IMR-90 (cell line): ENCODE measurements at regions not wholly inside any gene's neighbourhood (a gene's known extent, or its start where the extent isn't known, plus 50 kb on each side); places are given as distances from the start of the nearest gene placed in this dataset.

Experiments
- ATAC-seq: fragments of 200-7000 bp; cut with Tn5 transposase; 2 replicates; pipeline ENCODE4 v1.9.1; 2020; ENCODE audit warnings: low read depth, mild to moderate bottlenecking, moderate library complexity
- BruUV-seq: library from RNA; stranded (reverse); fragments of 400-500 nt; replicated peaks from 2 replicates; lab custom pipeline; 2021; lab: Mats Ljungman, UMichigan
- CTCF ChIA-PET: fragments of 300-600 bp; formaldehyde crosslinking; extraction: SDS; loops from one replicate; lab custom pipeline; 2021; ENCODE audit warnings: antibody characterized with exemption; lab: Yijun Ruan, JAX
- POLR2A ChIA-PET: fragments of 300-600 bp; sonication (Branson Sonifier 250); formaldehyde crosslinking; loops from one replicate; lab custom pipeline; 2022; ENCODE audit warnings: antibody characterized with exemption; ENCODE audit not compliant: unreplicated experiment; lab: Charles Lee
- DNase-seq: peaks from one replicate; pipeline ENCODE4 v3.0.0; 2013
- H2AFZ ChIP-seq: replicated peaks from 2 replicates; pipeline ENCODE3; 2013; ENCODE audit warnings: low read length, mild to moderate bottlenecking; ENCODE audit not compliant: poor library complexity
- H2AK5ac ChIP-seq: 2 replicates; pipeline ENCODE4 v1.6.1; 2013; ENCODE audit warnings: low read depth, low read length, inconsistent platforms
- H2AK9ac ChIP-seq: replicated peaks from 2 replicates; pipeline ENCODE3; 2013; ENCODE audit warnings: mild to moderate bottlenecking, low read depth, low read length, moderate library complexity; ENCODE audit not compliant: poor library complexity
- H2BK120ac ChIP-seq: 2 replicates; pipeline ENCODE4 v1.6.1; 2013; ENCODE audit warnings: low read depth, low read length, inconsistent platforms
- H2BK15ac ChIP-seq: 3 replicates; pipeline ENCODE4 v1.6.1; 2013; ENCODE audit warnings: low read depth, low read length, inconsistent platforms
- H2BK20ac ChIP-seq: 2 replicates; pipeline ENCODE4 v1.6.1; 2013; ENCODE audit warnings: low read depth, mild to moderate bottlenecking, inconsistent platforms, low read length, moderate library complexity
- H2BK5ac ChIP-seq: 2 replicates; pipeline ENCODE4 v1.6.1; 2013; ENCODE audit warnings: mild to moderate bottlenecking, low read depth, low read length, inconsistent platforms; ENCODE audit not compliant: poor library complexity, severe bottlenecking
- H3K14ac ChIP-seq: replicated peaks from 2 replicates; pipeline ENCODE4 v1.6.1; 2013; ENCODE audit warnings: low read depth, low read length, inconsistent platforms
- H3K18ac ChIP-seq: 2 replicates; pipeline ENCODE4 v1.6.1; 2013; ENCODE audit warnings: low read depth, low read length, control low read depth
- H3K23ac ChIP-seq: 2 replicates; pipeline ENCODE4 v1.6.1; 2013; ENCODE audit warnings: low read depth, low read length, inconsistent platforms
- H3K27ac ChIP-seq: 2 replicates; pipeline ENCODE4 v1.5.1; 2013; ENCODE audit warnings: mild to moderate bottlenecking, control low read depth, low read length; ENCODE audit not compliant: insufficient read depth
- H3K27me3 ChIP-seq: 2 replicates; pipeline ENCODE4 v1.6.1; 2013; ENCODE audit warnings: low read length; ENCODE audit not compliant: control insufficient read depth, insufficient read depth
- H3K36me3 ChIP-seq: 2 replicates; pipeline ENCODE4 v1.6.1; 2013; ENCODE audit warnings: low read length, mixed read lengths; ENCODE audit not compliant: control insufficient read depth, insufficient read depth
- H3K4ac ChIP-seq: 2 replicates; pipeline ENCODE4 v1.6.1; 2013; ENCODE audit warnings: low read depth, low read length, inconsistent platforms
- H3K4me1 ChIP-seq: 2 replicates; pipeline ENCODE4 v1.6.1; 2013; ENCODE audit warnings: low read length, mixed read lengths; ENCODE audit not compliant: control insufficient read depth, insufficient read depth
- H3K4me2 ChIP-seq: 2 replicates; pipeline ENCODE4 v1.6.1; 2013; ENCODE audit warnings: low read depth, mild to moderate bottlenecking, control low read depth, low read length, moderate library complexity
- H3K4me3 ChIP-seq: 2 replicates; pipeline ENCODE4 v1.5.1; 2013; ENCODE audit warnings: low read depth, mild to moderate bottlenecking, control low read depth, low read length, moderate library complexity; ENCODE audit not compliant: insufficient read depth
- H3K56ac ChIP-seq: 2 replicates; pipeline ENCODE4 v1.6.1; 2013; ENCODE audit warnings: low read length, inconsistent platforms; ENCODE audit not compliant: insufficient read depth; ENCODE audit errors: extremely low read depth
- H3K79me1 ChIP-seq, 2 experiments: 2 replicates each; pipeline ENCODE4 v1.6.1; 2013; ENCODE audit warnings: low read length in 2 of 2, inconsistent platforms in 1 of 2, low read depth in 1 of 2
- H3K9ac ChIP-seq: 2 replicates; pipeline ENCODE4 v1.6.1; 2013; ENCODE audit warnings: low read depth, low read length, control low read depth
- H3K9me1 ChIP-seq: 2 replicates; pipeline ENCODE4 v1.6.1; 2013; ENCODE audit warnings: low read length, inconsistent platforms; ENCODE audit not compliant: insufficient read depth
- H3K9me3 ChIP-seq: 2 replicates; pipeline ENCODE4 v1.6.1; 2013; ENCODE audit warnings: low read length; ENCODE audit not compliant: control insufficient read depth, insufficient read depth
- H4K20me1 ChIP-seq: 2 replicates; pipeline ENCODE4 v1.6.1; 2013; ENCODE audit warnings: low read length, inconsistent platforms; ENCODE audit not compliant: insufficient read depth
- H4K5ac ChIP-seq: 2 replicates; pipeline ENCODE4 v1.6.1; 2013; ENCODE audit warnings: mild to moderate bottlenecking, low read depth, low read length, control low read depth
- H4K8ac ChIP-seq, 2 experiments: 2 replicates each; pipeline ENCODE4 v1.6.1; 2013; ENCODE audit warnings: low read depth in 2 of 2, low read length in 2 of 2, control low read depth in 1 of 2, inconsistent platforms in 1 of 2
- H4K91ac ChIP-seq: 2 replicates; pipeline ENCODE4 v1.6.1; 2013; ENCODE audit warnings: low read depth, low read length, inconsistent platforms; ENCODE audit not compliant: insufficient read depth
- CEBPB ChIP-seq: IDR thresholded peaks from 2 replicates; pipeline ENCODE4 v1.6.1; 2012; ENCODE audit warnings: low read depth, low read length, improper control_type of control experiment
- ELK1 ChIP-seq: fragments of 150-350 bp; IDR thresholded peaks from 2 replicates; pipeline ENCODE4 v1.6.1; 2016; ENCODE audit warnings: low read depth, mild to moderate bottlenecking, low read length, moderate library complexity, borderline replicate concordance
- MAZ ChIP-seq: IDR thresholded peaks from 2 replicates; pipeline ENCODE4 v1.6.1; 2012; ENCODE audit warnings: low read depth, mild to moderate bottlenecking, low read length, improper control_type of control experiment, moderate library complexity, borderline replicate concordance
- MXI1 ChIP-seq: IDR thresholded peaks from 2 replicates; pipeline ENCODE4 v1.6.1; 2012; ENCODE audit warnings: low read depth, mild to moderate bottlenecking, low read length, moderate library complexity, borderline replicate concordance
- NFE2L2 ChIP-seq: fragments of 150-350 bp; IDR thresholded peaks from 2 replicates; pipeline ENCODE4 v1.6.1; 2016; ENCODE audit warnings: low read depth, mild to moderate bottlenecking, low read length
- POLR2A ChIP-seq: IDR thresholded peaks from 2 replicates; pipeline ENCODE4 v1.6.1; 2012; ENCODE audit warnings: mild to moderate bottlenecking, low read depth, low read length
- RAD21 ChIP-seq: IDR thresholded peaks from 2 replicates; pipeline ENCODE4 v1.6.1; 2012; ENCODE audit warnings: low read length, improper control_type of control experiment
- RCOR1 ChIP-seq: IDR thresholded peaks from 2 replicates; pipeline ENCODE4 v1.6.1; 2012; ENCODE audit warnings: mild to moderate bottlenecking, low read length, improper control_type of control experiment; ENCODE audit not compliant: insufficient replicate concordance
- RFX5 ChIP-seq: IDR thresholded peaks from 2 replicates; pipeline ENCODE4 v1.8.0; 2012; ENCODE audit warnings: low read depth, mild to moderate bottlenecking, low read length, moderate library complexity
- WGBS, 2 experiments: methylation state at CpG; one replicate each; pipeline versions ENCODE4 v1.1.5 to v1.1.7; 2013; ENCODE audit warnings: missing lambda C conversion rate in 2 of 2; ENCODE audit not compliant: insufficient read length in 1 of 2; ENCODE audit errors: extremely low coverage in 2 of 2; 5-methylcytosine and 5-hydroxymethylcytosine counted together
- dilution Hi-C: fragments of 300-500 bp; cut with HindIII; formaldehyde crosslinking; loops from one replicate; pipeline ENCODE4 v1.14.3; 2018; ENCODE audit warnings: low sequenced_read_pairs; ENCODE audit not compliant: unreplicated experiment
- in situ Hi-C: fragments of 300-500 bp; cut with MboI; formaldehyde crosslinking; loops from 3 replicates; pipeline ENCODE4 v1.14.3; 2019; ENCODE audit warnings: low sequenced_read_pairs, inconsistent platforms, mixed read lengths
- intact Hi-C: fragments of 100-400 bp; cut with micrococcal nuclease; formaldehyde crosslinking; loops from 2 replicates; pipeline ENCODE4 v1.10.0; 2022
- TF ChIP-seq, protein P1 (sequence below): fragments of 150-350 bp; IDR thresholded peaks from 2 replicates; pipeline ENCODE4 v1.6.1; 2017; ENCODE audit warnings: mild to moderate bottlenecking, antibody characterized with exemption, low read length, low read depth
- TF ChIP-seq, protein P2 (sequence below): conservative IDR thresholded peaks from 2 replicates; pipeline ENCODE4 v1.5.1; 2012; ENCODE audit warnings: mild to moderate bottlenecking, low read depth, low read length, improper control_type of control experiment

- H3K79me1 ChIP-seq, result no peaks in the 10 kb centered on the region
- no peak overlapping the region for H3K27ac ChIP-seq
- H3K18ac ChIP-seq, result no peak overlapping the region
- H2AK5ac ChIP-seq, result no peak overlapping the region
- no peak overlapping the region for H2BK15ac ChIP-seq
- peaks cover 6% of the 10 kb centered on the region for H3K9me1 ChIP-seq
- ChIA-PET CTCF (interaction anchor here (0.6 to 0.9 kb wide), 2 partner anchors 8 to 1165 kb away, joined by 4 read pairs; no protein-coding TSS in a partner anchor), POLR2A (no interaction called here)
- no TSS peak for BruUV-seq
- in situ Hi-C loops (no loop called here), dilution Hi-C loops (no loop called here), intact Hi-C loops (no loop called here)
- no peak overlapping the region for H3K23ac ChIP-seq
- no peaks in the 10 kb centered on the region for H4K20me1 ChIP-seq
- DNase-seq (peak; percentile 47), ATAC-seq (peak; percentile 30; the same call in 1 of the 2 replicates)
- no peak overlapping the region for H2AK9ac ChIP-seq
- H2BK120ac ChIP-seq, result no peak overlapping the region
- no peak overlapping the region for H2BK20ac ChIP-seq
- WGBS, 2 experiments, result no CpG with 5 or more reads among the region's 3 CpGs
- no peak overlapping the region for H4K5ac ChIP-seq
- no peak for TF ChIP-seq RFX5
- TF ChIP-seq ELK1, result no peak
- no peak for TF ChIP-seq MAZ
- TF ChIP-seq NFE2L2, result no peak
- TF ChIP-seq, protein P1, sequence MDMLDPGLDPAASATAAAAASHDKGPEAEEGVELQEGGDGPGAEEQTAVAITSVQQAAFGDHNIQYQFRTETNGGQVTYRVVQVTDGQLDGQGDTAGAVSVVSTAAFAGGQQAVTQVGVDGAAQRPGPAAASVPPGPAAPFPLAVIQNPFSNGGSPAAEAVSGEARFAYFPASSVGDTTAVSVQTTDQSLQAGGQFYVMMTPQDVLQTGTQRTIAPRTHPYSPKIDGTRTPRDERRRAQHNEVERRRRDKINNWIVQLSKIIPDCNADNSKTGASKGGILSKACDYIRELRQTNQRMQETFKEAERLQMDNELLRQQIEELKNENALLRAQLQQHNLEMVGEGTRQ, result no peak
- no peak for TF ChIP-seq MXI1
- TF ChIP-seq RAD21, result no peak
- no peak for TF ChIP-seq RCOR1
- TF ChIP-seq CEBPB, result no peak
- TF ChIP-seq, protein P2, sequence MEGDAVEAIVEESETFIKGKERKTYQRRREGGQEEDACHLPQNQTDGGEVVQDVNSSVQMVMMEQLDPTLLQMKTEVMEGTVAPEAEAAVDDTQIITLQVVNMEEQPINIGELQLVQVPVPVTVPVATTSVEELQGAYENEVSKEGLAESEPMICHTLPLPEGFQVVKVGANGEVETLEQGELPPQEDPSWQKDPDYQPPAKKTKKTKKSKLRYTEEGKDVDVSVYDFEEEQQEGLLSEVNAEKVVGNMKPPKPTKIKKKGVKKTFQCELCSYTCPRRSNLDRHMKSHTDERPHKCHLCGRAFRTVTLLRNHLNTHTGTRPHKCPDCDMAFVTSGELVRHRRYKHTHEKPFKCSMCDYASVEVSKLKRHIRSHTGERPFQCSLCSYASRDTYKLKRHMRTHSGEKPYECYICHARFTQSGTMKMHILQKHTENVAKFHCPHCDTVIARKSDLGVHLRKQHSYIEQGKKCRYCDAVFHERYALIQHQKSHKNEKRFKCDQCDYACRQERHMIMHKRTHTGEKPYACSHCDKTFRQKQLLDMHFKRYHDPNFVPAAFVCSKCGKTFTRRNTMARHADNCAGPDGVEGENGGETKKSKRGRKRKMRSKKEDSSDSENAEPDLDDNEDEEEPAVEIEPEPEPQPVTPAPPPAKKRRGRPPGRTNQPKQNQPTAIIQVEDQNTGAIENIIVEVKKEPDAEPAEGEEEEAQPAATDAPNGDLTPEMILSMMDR, result no peak
- TF ChIP-seq POLR2A, result no peak
- H3K27me3 ChIP-seq, result peaks cover 11% of the 10 kb centered on the region
- no peak overlapping the region for H2BK5ac ChIP-seq
- no peak overlapping the region for H3K4ac ChIP-seq
- H4K8ac ChIP-seq, result no peak overlapping the region; a peak in 1 of 4 replicates
- no peak overlapping the region for H3K14ac ChIP-seq
- H4K91ac ChIP-seq, result no peak overlapping the region
- H2AFZ ChIP-seq, result no peak overlapping the region
- H3K9ac ChIP-seq, result no peak overlapping the region
- peaks cover 11% of the 10 kb centered on the region for H3K4me1 ChIP-seq
- H3K36me3 ChIP-seq, result no peaks in the 10 kb centered on the region
- H3K56ac ChIP-seq, result no peak overlapping the region
- H3K4me3 ChIP-seq, result no peak overlapping the region
- no peaks in the 10 kb centered on the region for H3K9me3 ChIP-seq
- no peak overlapping the region for H3K4me2 ChIP-seq
Measured at GRCh38 chr12:66065150-66065549, 65.4 kb downstream of the LLPH start.
